HCT116 (cell line): ENCODE measurements at regions not wholly inside any gene's neighbourhood (a gene's known extent, or its start where the extent isn't known, plus 50 kb on each side); places are given as distances from the start of the nearest gene placed in this dataset.

ENCODE experiments used
- CEBPB ChIP-seq: IDR thresholded peaks from 2 replicates; pipeline ENCODE4 v1.6.1; 2012; ENCODE audit warnings: low read depth
- SIN3A ChIP-seq: IDR thresholded peaks from 2 replicates; pipeline ENCODE4 v1.6.1; 2012; ENCODE audit warnings: low read depth
- TF ChIP-seq, protein P1 (sequence below): IDR thresholded peaks from 2 replicates; pipeline ENCODE4 v1.6.1; 2012; ENCODE audit warnings: low read depth

DNA sequence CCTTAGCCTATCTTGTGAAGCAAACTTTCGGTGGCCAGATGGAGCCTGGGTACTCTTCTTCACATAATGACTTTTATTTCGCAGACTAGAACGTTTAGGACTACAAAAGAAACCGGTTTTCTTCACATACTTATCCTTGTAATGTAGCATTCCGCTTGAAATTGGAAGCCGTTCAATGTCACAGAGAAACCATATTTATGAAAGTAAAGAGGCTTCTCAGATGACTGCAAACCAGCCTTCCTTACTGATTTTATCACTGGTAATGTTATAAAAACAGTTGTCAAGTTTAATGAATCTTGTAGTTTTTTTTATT lies 94.1 kb downstream of the PPIAL4G start:
- TF ChIP-seq, protein P1, sequence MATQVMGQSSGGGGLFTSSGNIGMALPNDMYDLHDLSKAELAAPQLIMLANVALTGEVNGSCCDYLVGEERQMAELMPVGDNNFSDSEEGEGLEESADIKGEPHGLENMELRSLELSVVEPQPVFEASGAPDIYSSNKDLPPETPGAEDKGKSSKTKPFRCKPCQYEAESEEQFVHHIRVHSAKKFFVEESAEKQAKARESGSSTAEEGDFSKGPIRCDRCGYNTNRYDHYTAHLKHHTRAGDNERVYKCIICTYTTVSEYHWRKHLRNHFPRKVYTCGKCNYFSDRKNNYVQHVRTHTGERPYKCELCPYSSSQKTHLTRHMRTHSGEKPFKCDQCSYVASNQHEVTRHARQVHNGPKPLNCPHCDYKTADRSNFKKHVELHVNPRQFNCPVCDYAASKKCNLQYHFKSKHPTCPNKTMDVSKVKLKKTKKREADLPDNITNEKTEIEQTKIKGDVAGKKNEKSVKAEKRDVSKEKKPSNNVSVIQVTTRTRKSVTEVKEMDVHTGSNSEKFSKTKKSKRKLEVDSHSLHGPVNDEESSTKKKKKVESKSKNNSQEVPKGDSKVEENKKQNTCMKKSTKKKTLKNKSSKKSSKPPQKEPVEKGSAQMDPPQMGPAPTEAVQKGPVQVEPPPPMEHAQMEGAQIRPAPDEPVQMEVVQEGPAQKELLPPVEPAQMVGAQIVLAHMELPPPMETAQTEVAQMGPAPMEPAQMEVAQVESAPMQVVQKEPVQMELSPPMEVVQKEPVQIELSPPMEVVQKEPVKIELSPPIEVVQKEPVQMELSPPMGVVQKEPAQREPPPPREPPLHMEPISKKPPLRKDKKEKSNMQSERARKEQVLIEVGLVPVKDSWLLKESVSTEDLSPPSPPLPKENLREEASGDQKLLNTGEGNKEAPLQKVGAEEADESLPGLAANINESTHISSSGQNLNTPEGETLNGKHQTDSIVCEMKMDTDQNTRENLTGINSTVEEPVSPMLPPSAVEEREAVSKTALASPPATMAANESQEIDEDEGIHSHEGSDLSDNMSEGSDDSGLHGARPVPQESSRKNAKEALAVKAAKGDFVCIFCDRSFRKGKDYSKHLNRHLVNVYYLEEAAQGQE: no peak
- TF ChIP-seq CEBPB (no peak), SIN3A (no peak)
